Activated T-cell treated with anti-CD3 and anti-CD28 coated beads, Interleukin-2, amount 50 U/mL, for 72 hours (primary cell): ENCODE measurements at regions not wholly inside any gene's neighbourhood (a gene's known extent, or its start where the extent isn't known, plus 50 kb on each side); places are given as distances from the start of the nearest gene placed in this dataset.

Experiments
- ATAC-seq, 2 donors: fragments of 150-1000 bp; cut with Tn5 transposase; replicated peaks in 1 of 2; 2 replicates each; pipeline ENCODE4 v1.10.0; 2021; ENCODE audit warnings: moderate library complexity in 2 of 2, mild to moderate bottlenecking in 1 of 2
- DNase-seq, 2 donors: peaks; one replicate each; pipeline ENCODE4 v3.0.0; 2021 to 2022; ENCODE audit warnings: mixed read lengths in 1 of 2
- H3K27ac Mint-ChIP-seq: one replicate; pipeline ENCODE4 v1.8.0; 2022; ENCODE audit warnings: mild to moderate bottlenecking, moderate library complexity, mixed read lengths
- H3K27me3 Mint-ChIP-seq: one replicate; pipeline ENCODE4 v1.8.0; 2022; ENCODE audit warnings: low read depth, mixed read lengths
- H3K36me3 Mint-ChIP-seq, 2 donors: one replicate each; pipeline ENCODE4 v1.8.0; 2022; ENCODE audit warnings: mixed read lengths in 2 of 2, mild to moderate bottlenecking in 1 of 2; ENCODE audit not compliant: insufficient read depth in 2 of 2
- H3K4me1 Mint-ChIP-seq: one replicate; pipeline ENCODE4 v1.8.0; 2022; ENCODE audit warnings: low read depth, mixed read lengths
- H3K4me3 Mint-ChIP-seq, 2 donors: one replicate each; pipeline ENCODE4 v1.8.0; 2022; ENCODE audit warnings: mild to moderate bottlenecking in 2 of 2, mixed read lengths in 2 of 2, moderate library complexity in 2 of 2
- H3K9me3 Mint-ChIP-seq, 2 donors: one replicate each; pipeline ENCODE4 v1.8.0; 2022; ENCODE audit warnings: mixed read lengths in 2 of 2

DNA sequence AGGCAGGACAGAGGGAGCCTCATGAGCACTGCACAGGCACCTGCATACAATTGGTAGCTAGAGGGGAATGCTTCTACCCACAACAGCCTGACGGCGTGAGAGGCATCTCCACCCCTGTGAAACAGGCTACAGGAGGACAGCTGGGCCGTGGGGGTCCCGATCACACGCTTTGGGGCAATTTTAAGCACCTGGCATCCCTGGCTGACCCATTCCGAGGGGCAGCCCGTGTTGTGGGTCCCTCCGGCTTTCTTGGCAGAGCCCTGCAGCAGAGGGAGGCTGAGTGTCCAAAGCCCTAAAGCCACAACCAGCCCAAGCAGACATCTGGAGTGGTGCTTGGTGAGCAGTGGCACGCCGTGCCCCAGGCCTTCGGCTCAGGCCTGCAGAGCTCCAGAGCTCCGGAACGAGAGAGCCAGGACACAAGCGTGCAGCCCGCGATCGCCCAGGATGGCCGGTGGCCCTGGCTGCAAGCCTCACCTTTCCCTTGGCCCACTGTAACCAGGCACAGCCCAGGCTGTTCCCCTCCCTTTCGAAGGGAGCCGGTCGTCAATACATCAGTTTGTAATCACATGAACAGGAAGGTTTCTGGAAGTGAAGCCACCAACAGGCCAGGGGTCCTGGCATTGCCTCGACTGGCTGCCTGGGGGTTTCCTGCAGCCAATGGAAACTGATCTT, 81.4 kb downstream of the DLL1 start:
- Mint-ChIP-seq H3K27ac (no peak overlapping the region), H3K36me3 (no peaks in the 10 kb centered on the region), H3K27me3 (peaks cover 13% of the 10 kb centered on the region), H3K9me3 (peaks cover 2% of the 10 kb centered on the region in 2 donors), H3K4me1 (peaks cover 7% of the 10 kb centered on the region), H3K4me3 (no peak overlapping the region)
- ATAC-seq (no peak), DNase-seq (no peak)

- no peak for ATAC-seq
- peaks cover 13% of the 10 kb centered on the region for H3K27me3 Mint-ChIP-seq
- peaks cover 7% of the 10 kb centered on the region for H3K4me1 Mint-ChIP-seq
- no peak for DNase-seq
- no peak overlapping the region for H3K4me3 Mint-ChIP-seq
- peaks cover 2 to 6% of the 10 kb centered on the region in 2 donors for H3K9me3 Mint-ChIP-seq
- H3K27ac Mint-ChIP-seq = no peak overlapping the region
- H3K36me3 Mint-ChIP-seq = peaks cover 0 to 2% of the 10 kb centered on the region in 2 donors
Observed at GRCh38 chr6:170208651-170209353, 82.1 kb downstream of the DLL1 start.

- Mint-ChIP-seq H3K36me3 (peaks cover 2 to 3% of the 10 kb centered on the region in 2 donors), H3K27ac (no peak overlapping the region), H3K27me3 (peaks cover 13% of the 10 kb centered on the region), H3K4me3 (no peak overlapping the region), H3K9me3 (peaks cover 4 to 9% of the 10 kb centered on the region in 2 donors), H3K4me1 (peaks cover 7% of the 10 kb centered on the region)
- ATAC-seq (no peak), DNase-seq (no peak)
Observed at GRCh38 chr6:170208182-170208601, 82.7 kb downstream of the DLL1 start.

DNA sequence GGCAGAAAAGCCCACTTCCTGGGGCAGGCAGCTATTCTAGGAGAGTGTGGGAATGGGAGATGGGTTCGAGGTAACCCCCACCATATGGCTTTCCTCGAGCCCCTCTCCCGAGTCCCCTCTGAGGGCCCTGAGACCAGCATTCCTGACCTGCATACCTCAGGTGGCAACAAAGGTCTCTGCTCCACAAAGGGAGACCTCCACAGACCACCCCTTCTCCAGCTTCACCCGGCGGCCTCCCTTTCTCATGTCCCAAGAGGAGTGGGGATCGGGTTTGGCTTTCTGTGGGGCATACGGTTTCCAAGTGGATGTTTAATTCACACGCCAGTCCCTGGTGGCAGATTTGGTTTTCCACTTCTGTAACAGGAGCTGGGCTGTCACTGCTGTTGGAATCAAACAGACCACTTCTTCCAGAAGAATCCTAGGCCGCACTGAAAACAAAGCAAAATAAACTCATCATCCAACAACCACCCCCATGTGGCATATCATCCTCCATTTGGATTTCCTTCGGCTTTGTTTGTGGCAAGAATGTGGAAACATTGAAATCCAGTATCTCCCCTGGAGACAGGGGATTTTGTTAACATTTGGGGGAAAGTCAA, 83.2 kb downstream of the DLL1 start:
- Mint-ChIP-seq H3K9me3 (peaks cover 6 to 11% of the 10 kb centered on the region in 2 donors), H3K4me1 (peaks cover 7% of the 10 kb centered on the region), H3K27me3 (peaks cover 13% of the 10 kb centered on the region), H3K27ac (no peak overlapping the region), H3K36me3 (peaks cover 5 to 6% of the 10 kb centered on the region in 2 donors), H3K4me3 (no peak overlapping the region)
- no peak for ATAC-seq
- no peak for DNase-seq

DNA sequence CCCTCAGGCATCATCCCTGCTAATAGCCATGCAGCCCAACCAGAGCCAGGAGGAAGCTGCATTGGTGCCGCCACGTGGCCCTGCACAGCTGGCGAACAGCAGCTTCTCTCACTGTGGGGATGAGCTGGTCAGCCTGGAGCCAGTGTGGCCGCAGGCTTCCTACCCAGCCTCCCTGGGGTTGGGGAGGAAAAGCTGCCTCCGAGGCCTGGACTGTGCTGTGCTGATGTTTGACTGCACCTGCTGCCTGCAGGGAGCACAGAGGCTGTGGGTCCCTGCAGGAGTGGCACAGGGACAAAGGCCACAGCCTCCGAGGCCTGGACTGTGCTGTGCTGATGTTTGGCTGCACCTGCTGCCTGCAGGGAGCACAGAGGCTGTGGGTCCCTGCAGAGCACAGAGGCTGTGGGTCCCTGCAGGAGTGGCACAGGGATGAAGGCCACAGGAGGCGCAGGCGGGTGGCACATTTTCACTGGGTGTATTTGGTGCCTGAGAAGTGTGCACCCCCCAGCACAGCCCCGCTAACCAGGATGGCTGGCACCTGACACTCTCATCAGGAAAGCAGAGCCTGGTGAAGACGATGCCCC, 83.9 kb downstream of the DLL1 start:
- Mint-ChIP-seq H3K36me3 (peaks cover 5 to 6% of the 10 kb centered on the region in 2 donors), H3K9me3 (peaks cover 6 to 15% of the 10 kb centered on the region in 2 donors), H3K27ac (no peak overlapping the region), H3K4me1 (peaks cover 7% of the 10 kb centered on the region), H3K27me3 (peaks cover 13% of the 10 kb centered on the region), H3K4me3 (no peak overlapping the region)
- DNase-seq = no peak
- ATAC-seq = no peak

- peaks cover 7% of the 10 kb centered on the region for H3K4me1 Mint-ChIP-seq
- no peak overlapping the region for H3K4me3 Mint-ChIP-seq
- peaks cover 13% of the 10 kb centered on the region for H3K27me3 Mint-ChIP-seq
- ATAC-seq (no peak), DNase-seq (no peak)
- H3K36me3 Mint-ChIP-seq = peaks cover 5 to 6% of the 10 kb centered on the region in 2 donors
- peaks cover 6 to 15% of the 10 kb centered on the region in 2 donors for H3K9me3 Mint-ChIP-seq
- no peak overlapping the region for H3K27ac Mint-ChIP-seq
Observed at GRCh38 chr6:170206317-170206621, 84.6 kb downstream of the DLL1 start.

DNA sequence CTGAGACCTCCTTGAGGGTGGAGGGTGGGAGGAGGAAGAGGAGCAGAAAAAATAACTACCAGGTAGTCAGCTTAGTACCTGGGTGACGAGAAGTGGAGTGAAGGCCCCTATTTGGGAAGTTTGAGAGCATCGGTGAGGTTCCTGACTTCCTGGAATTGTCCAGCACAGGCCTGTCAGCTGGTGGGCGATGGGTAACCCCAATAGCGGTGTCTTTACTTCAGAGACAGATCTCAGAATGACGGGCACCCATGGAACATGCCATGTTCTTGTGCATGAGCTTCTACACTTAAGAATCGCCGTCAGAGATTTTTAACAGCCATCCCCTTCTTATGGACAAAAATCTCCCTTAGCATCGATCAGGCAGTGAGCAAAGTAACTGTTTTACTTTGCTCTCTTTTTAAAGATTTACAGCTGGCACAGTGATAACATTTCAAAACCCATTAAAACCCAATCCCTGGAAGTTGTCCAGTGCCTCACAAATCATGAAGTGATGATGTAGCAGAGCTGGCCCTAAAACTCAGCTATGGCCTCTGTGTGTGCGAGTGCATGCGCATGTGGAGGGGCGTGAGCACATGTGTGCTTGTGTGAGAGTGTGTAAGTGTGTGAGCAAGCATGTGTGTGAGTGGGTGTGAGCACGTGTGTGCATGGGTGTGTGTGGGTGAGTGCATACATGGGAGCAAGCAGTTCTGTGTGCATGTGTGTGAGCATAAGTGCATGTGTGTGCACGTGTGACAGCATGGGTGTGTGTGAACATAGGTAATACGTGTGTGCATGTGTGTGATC, 85.2 kb downstream of the DLL1 start:
- DNase-seq (no peak), ATAC-seq (no peak)
- no peak overlapping the region for H3K4me3 Mint-ChIP-seq
- peaks cover 7% of the 10 kb centered on the region for H3K27me3 Mint-ChIP-seq
- H3K27ac Mint-ChIP-seq = no peak overlapping the region
- peaks cover 6% of the 10 kb centered on the region for H3K4me1 Mint-ChIP-seq
- peaks cover 5 to 6% of the 10 kb centered on the region in 2 donors for H3K36me3 Mint-ChIP-seq
- H3K9me3 Mint-ChIP-seq = peaks cover 6 to 15% of the 10 kb centered on the region in 2 donors

DNA sequence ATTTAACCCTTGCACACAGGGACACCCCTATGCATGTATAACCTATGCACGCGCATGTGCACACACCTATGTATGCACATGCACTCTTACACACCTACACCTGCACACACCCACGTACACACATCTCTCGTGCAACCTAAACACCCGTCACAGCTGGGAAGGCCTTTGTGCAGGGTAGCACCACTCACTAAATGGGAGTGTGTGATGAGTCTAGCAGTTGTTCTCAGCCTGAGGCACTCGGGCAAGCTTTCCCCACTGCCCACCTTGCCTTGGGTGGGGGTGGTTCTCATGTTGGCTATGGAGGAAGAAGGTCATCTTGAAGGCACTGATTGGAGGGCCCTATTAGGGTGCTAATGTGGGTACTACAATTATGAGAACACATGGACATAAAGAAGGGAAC, 85.8 kb downstream of the DLL1 start:
- Mint-ChIP-seq H3K36me3 (peaks cover 5 to 6% of the 10 kb centered on the region in 2 donors), H3K4me1 (peaks cover under 1% of the 10 kb centered on the region), H3K27me3 (peaks cover 1% of the 10 kb centered on the region), H3K4me3 (no peak overlapping the region), H3K27ac (no peak overlapping the region), H3K9me3 (peaks cover 6 to 15% of the 10 kb centered on the region in 2 donors)
- no peak for ATAC-seq
- DNase-seq = no peak

DNA sequence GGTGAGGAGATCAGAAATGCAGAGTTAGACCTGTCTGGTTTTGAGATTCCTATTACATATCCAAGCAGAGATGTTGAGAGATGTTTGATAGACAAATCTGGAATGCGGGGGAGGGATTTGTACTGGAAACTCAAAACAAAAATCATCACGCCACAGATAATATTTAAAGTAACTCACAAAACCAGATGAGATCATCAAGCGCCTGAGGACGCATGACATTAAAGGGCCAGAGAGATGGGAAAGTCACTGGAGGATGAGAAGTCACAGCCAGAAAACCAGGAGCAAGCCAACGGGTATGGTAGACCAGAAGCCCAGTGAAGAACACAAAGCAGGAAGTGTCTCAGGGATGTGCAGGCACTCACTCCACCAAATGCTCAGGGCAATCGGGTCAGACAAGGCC, 87.7 kb downstream of the DLL1 start:
- no peak for DNase-seq
- Mint-ChIP-seq H3K9me3 (peaks cover 6 to 15% of the 10 kb centered on the region in 2 donors), H3K4me3 (no peak overlapping the region), H3K27me3 (no peaks in the 10 kb centered on the region), H3K4me1 (peaks cover 3% of the 10 kb centered on the region), H3K27ac (no peak overlapping the region), H3K36me3 (peaks cover 5 to 6% of the 10 kb centered on the region in 2 donors)
- no peak for ATAC-seq

DNA sequence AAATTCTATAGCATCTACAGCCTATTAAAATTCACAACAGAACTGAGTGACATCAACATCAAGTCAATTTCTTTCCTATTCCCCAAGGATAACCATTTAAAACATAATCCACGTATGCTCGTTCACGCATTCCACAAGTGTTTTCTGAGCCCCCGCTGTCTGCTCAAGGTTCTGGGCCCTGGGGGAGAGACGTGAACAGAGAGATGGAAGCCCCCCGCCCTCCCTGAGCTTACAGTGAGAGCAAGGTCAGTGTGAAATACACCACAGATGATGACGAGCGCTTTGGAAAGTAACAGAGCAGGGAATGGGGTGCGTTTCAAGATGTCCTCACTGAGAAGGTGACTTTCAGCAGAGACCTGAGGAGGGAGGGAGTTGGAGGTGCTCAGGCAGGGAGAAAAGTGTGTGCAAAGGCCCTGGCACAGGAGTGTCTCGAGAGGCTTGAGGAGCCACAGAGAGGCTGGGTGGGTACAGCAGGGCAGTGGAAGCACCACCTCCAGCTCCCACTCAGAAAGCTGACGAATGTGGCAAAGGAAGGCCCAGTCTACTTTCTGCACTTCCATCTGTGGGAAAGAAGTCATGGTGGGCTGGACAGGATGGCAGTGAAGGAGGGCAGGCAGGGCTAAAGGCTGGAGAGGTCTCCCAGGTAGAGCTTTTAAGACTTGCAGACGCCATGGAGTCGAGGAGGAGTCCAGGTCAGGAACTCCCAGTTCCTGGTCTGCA, 88.3 kb downstream of the DLL1 start:
- H3K27me3 Mint-ChIP-seq = no peaks in the 10 kb centered on the region

DNA sequence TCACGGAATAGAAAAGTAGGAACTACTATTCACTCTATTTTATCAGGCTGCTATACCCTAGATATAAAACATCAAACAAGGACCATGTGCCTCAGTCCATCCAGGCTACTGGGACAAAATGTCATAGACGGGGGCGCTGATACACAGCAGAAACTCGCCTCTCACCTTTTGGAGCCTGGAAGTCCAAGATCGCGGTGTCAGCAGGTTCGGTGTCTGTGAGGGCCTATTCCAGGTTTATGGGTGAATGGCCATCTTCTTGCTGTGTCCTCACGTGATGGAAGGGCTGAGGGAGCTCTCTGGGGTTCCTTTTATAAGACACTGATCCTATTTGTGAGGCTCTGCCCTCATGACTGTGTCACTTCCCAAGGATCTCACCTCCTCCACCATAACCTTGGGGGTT, 89.5 kb downstream of the DLL1 start:
- Mint-ChIP-seq H3K4me3 (no peak overlapping the region), H3K4me1 (peaks cover 3% of the 10 kb centered on the region), H3K27ac (no peak overlapping the region), H3K36me3 (peaks cover 6 to 7% of the 10 kb centered on the region in 2 donors), H3K27me3 (no peaks in the 10 kb centered on the region), H3K9me3 (peaks cover 10 to 16% of the 10 kb centered on the region in 2 donors)
- no peak for ATAC-seq
- no peak for DNase-seq

More for the DNA sequence above, 88.3 kb downstream of the DLL1 start:
- H3K4me1 Mint-ChIP-seq = peaks cover 3% of the 10 kb centered on the region
- DNase-seq (no peak), ATAC-seq (no peak)
- H3K36me3 Mint-ChIP-seq = peaks cover 5 to 6% of the 10 kb centered on the region in 2 donors
- no peak overlapping the region for H3K4me3 Mint-ChIP-seq
- H3K9me3 Mint-ChIP-seq = peaks cover 6 to 15% of the 10 kb centered on the region in 2 donors
- no peak overlapping the region for H3K27ac Mint-ChIP-seq

DNA sequence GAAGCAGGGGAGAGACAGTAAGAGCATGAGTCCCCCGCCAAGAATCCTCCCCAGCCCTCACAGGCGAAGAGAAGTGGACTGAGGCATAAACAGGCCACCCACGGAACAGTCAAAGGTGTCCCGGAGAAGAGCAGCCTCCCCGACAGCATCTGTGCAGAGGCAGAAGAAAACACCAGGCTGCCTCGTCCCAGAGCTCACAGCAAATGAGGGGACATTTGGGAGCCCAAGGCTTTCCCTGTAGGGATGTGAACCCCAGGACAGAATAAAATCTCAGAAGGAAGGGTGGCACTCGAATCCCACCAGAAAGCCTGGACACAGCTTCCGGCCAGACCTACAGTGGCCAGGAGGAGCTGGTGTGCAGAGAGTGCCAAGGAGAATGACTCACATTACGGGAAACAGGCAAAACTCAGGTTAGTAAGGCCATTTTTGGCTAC, 90.4 kb downstream of the DLL1 start:
- Mint-ChIP-seq H3K27me3 (no peaks in the 10 kb centered on the region), H3K9me3 (peaks cover 13 to 18% of the 10 kb centered on the region in 2 donors), H3K27ac (no peak overlapping the region), H3K36me3 (peaks cover 10 to 12% of the 10 kb centered on the region in 2 donors), H3K4me3 (no peak overlapping the region), H3K4me1 (peaks cover 3% of the 10 kb centered on the region)
- ATAC-seq (no peak), DNase-seq (no peak)
